ENCODE measurements at regions not wholly inside any gene's neighbourhood (a gene's known extent, or its start where the extent isn't known, plus 50 kb on each side); places are given as distances from the start of the nearest gene placed in this dataset.

DNA sequence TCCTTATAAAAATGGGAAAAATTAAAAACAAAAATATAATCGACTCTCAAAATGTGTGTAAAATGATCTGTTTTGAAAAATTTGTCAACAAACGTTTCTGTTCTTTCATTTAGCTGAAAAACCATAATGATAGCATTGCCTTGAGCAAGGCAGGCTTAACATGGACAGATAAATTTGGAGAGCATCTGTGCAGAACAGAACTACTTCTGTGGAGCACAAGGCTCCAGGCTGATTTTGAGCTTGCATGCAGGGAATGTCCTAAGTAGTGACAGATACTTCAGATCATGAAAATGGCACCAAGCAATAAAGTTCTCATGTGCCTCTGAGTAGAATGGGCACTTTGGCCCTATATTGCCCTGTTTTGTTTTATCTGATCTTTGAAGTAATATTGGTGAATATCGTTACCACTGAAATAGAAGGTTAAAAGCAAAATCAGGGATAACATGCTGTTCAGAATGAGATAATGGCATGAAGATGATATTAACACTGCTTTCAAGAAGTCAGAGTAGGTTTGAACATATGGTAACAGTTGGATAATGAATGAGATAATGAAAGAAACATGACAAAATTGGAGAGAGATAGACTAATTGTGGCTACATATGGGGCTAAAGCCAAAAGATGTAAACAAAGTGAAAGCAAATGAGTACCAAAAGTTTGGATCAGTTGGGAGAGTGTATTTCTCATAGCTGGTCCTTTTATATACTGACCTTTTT, 730.5 kb upstream of the CCDC179 start:
- no peak overlapping the region for H3K4me3 ChIP-seq (replicated peaks in 1 of 2; ENCODE audit: low read depth in 2 of 2, low read length in 2 of 2)
- TF ChIP-seq, protein P1, sequence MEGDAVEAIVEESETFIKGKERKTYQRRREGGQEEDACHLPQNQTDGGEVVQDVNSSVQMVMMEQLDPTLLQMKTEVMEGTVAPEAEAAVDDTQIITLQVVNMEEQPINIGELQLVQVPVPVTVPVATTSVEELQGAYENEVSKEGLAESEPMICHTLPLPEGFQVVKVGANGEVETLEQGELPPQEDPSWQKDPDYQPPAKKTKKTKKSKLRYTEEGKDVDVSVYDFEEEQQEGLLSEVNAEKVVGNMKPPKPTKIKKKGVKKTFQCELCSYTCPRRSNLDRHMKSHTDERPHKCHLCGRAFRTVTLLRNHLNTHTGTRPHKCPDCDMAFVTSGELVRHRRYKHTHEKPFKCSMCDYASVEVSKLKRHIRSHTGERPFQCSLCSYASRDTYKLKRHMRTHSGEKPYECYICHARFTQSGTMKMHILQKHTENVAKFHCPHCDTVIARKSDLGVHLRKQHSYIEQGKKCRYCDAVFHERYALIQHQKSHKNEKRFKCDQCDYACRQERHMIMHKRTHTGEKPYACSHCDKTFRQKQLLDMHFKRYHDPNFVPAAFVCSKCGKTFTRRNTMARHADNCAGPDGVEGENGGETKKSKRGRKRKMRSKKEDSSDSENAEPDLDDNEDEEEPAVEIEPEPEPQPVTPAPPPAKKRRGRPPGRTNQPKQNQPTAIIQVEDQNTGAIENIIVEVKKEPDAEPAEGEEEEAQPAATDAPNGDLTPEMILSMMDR (IDR thresholded peaks at IDR 0.05; ENCODE audit: low read depth, low read length): no peak
- no peak for DNase-seq (ENCODE audit: low read depth in 2 of 2)

DNA sequence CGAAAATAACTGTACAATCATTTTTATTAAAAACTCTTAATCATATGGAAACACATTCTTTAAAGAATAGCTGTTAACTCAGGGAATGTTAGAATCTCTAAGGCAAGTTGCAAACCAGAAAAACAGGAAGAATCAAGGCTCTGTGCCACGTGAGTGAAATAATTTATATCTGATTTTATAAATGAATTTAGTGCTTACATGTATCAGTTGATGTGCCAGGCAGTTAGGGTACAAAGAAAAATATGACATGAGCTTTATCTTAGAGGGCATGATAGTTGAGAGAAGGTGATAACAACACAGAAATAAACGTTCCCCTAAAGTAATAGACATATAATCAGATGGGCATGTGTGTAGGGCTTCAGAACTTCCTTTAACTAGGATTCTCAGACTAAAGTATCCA, 734.5 kb upstream of the CCDC179 start:
- TF ChIP-seq, protein P1 (IDR thresholded peaks at IDR 0.05; ENCODE audit: low read depth, low read length): no peak
- no peak for DNase-seq (ENCODE audit: low read depth in 2 of 2)
- H3K4me3 ChIP-seq (replicated peaks in 1 of 2; ENCODE audit: low read depth in 2 of 2, low read length in 2 of 2): no peak overlapping the region

DNA sequence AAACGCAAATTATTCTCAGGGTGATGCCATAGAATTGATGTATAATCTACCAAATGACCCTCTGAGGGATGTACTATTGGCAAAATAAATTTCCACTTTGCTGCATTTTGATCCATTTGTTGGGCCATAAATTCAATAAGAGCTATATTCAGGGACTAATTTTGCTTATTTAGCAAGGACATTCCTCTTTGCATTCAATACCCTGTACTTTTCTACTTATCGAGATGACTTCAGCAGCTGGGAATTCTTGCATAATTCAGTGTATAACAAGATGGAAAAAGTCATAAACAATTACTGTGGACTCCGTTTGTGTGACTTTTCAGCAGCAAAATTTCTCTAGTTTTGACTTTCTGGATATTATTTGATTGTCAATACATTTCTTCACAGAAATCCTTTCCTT, 744.7 kb upstream of the CCDC179 start:
- TF ChIP-seq, protein P1 (IDR thresholded peaks at IDR 0.05; ENCODE audit: low read depth, low read length): no peak
- H3K4me3 ChIP-seq (replicated peaks in 1 of 2; ENCODE audit: low read depth in 2 of 2, low read length in 2 of 2): no peak overlapping the region
- peak; percentile 2 to 6 for DNase-seq (ENCODE audit: low read depth in 2 of 2)

DNA sequence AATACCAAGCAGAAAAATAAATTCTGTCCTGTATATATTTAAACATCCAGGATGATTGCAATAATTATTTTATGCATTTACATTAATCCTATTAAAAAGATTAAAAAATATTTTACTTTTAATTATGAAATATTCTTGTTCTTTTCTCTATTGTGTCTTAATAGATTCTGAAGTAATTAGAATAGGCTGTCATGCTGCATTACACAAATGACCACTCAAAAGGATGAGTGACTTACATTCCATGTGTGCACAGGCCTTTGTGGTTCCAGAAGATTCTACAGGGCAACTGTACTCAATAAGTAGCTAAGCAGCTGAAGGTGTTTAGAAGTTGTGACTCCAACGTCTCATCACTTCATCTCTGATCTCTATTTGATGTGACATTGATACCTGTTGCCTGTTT, 745.9 kb upstream of the CCDC179 start:
- TF ChIP-seq, protein P1 (IDR thresholded peaks at IDR 0.05; ENCODE audit: low read depth, low read length): no peak
- DNase-seq (ENCODE audit: low read depth in 2 of 2): no peak
- H3K4me3 ChIP-seq (replicated peaks in 1 of 2; ENCODE audit: low read depth in 2 of 2, low read length in 2 of 2): no peak overlapping the region

DNA sequence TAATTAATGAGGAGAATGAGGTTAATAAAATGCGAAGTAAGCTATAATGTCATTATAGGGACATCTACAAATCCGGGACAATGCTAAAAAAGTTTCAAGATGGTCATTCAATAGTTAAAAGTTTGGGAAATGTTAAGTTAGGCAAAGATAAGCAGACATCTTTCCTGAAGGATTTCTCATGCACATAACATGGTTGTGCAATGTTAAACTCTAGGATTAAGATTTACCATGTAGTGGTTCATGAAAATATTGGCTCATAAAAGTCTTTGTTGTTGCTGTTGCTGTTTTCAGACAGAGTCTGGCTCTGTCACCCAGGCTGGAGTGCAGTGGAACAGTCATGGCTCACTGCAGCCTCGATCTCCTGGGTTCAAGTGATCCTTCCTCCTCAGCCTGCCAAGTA, 751.5 kb upstream of the CCDC179 start:
- no peak overlapping the region for H3K4me3 ChIP-seq (replicated peaks in 1 of 2; ENCODE audit: low read depth in 2 of 2, low read length in 2 of 2)
- TF ChIP-seq, protein P1 (IDR thresholded peaks at IDR 0.05; ENCODE audit: low read depth, low read length): no peak
- DNase-seq (ENCODE audit: low read depth in 2 of 2): no peak

DNA sequence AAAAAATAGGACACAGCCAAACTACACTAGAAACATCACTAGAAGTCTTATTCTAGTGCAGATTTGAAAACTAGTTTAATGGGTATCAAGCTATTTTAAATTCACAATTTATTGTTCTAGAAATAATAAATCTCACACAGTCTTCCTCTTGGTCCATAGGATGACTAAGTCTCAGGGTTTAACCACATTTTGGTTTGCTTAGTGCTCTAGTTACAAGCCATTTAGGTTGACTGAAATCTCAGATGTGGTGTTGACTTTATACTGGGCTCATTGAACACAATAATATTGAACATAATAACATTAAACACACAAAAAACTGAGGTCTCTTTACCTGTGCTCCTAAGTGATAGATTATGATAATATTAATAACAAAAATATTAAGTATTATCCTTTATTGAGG, 760.3 kb upstream of the CCDC179 start:
- TF ChIP-seq, protein P1 (IDR thresholded peaks at IDR 0.05; ENCODE audit: low read depth, low read length): no peak
- no peak for DNase-seq (ENCODE audit: low read depth in 2 of 2)

DNA sequence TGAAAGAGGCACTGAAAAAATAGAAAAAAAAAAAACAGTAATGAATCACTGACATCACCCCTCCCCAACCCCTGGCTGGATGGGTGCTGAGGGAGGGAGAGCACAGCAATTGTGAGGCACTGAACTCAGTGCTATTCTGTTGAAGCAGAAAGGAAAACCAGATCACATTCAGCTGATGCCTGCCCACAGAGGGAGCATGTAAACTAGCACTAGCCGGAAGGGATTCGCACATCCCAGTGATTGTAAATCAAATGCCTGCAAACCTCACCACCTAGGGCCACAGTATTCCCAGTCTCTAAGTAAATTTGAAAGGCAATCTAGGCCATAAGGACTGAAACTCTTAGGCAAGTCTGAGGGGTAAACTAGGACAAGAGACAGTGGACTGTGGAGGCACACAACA, 772.0 kb upstream of the CCDC179 start:
- DNase-seq (ENCODE audit: low read depth in 2 of 2): no peak
- no peak overlapping the region for H3K4me3 ChIP-seq (replicated peaks in 1 of 2; ENCODE audit: low read depth in 2 of 2, low read length in 2 of 2)
- TF ChIP-seq, protein P1 (IDR thresholded peaks at IDR 0.05; ENCODE audit: low read depth, low read length): no peak

More for the DNA sequence above, 760.3 kb upstream of the CCDC179 start:
- H3K4me3 ChIP-seq (replicated peaks in 1 of 2; ENCODE audit: low read depth in 2 of 2, low read length in 2 of 2): no peak overlapping the region

Measured in cardiac fibroblast (primary cell).